Epidermal melanocyte (primary cell): ENCODE measurements at regions not wholly inside any gene's neighbourhood (a gene's known extent, or its start where the extent isn't known, plus 50 kb on each side); places are given as distances from the start of the nearest gene placed in this dataset.
"Not testable (repeated sequence)": the region's sequence is repeated elsewhere in the genome, so short reads cannot be mapped to it uniquely, and the experiment has no call there.

Source experiments
- DNase-seq: peaks from one replicate; pipeline ENCODE4 v3.0.0; 2011; ENCODE audit warnings: low spot score; ENCODE audit not compliant: insufficient read length

DNA sequence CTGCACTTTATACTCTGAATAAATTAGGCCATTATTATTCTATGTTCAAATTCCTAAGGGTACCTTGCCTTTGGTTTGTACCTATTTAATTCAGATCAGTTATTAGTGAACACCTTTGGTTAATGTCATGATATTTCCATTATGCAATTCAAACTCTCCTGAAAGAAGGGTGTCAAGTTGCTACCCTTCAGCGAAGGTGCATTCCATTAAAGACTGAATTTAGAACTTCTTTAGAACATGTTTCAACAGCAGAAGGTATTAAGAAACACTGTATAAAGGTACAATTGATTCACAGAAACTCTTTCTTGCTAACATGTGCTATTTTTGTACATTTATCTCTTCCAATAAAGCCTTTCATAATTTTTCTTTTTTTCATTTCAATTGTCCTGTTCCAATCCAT, 1545.4 kb upstream of the PCDH10 start:
- DNase-seq = no peak

DNA sequence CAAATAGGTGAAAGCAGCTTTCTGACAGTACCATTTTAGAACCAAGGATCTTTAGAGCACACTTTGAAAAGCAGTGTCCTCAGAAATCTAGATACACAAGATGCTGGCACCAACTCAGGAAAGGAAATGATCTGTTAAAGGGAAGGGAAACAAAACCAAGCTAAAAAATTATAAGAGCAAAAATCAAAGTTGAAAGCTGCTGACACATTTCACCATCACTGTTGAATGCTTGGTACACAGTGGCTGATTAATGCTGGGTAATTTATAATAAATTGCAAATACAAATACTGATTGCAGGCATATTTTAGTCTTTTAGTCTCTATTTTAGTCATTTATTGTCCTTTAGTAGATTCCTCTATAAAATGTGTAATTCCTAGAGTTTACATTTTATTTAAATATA, 1540.1 kb upstream of the PCDH10 start:
- DNase-seq = no peak

DNA sequence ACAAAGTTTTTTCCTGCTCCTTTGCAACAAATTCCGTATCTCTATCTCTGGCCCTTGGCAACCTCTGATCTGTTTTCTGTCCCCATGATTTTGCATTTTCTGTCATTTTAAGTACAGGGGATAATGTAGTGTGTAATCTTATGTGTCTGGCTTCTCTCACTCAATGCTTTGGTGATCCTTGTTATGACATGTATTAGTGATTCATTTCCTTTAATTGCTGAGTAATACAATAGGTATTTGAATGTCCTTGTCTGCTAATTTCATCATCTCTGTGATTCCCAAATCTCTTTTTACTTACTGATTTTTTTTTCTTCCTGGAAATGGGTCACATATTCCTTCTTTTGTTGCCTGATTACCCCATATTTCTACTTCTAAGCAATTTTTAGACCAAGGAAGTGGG, 1538.6 kb upstream of the PCDH10 start:
- not testable (repeated sequence) for DNase-seq

- no peak for DNase-seq
Observed at GRCh38 chr4:131613086-131613823, 1535.8 kb upstream of the PCDH10 start.

- no peak for DNase-seq
Observed at GRCh38 chr4:131613824-131614216, 1535.3 kb upstream of the PCDH10 start.

- DNase-seq = no peak
Observed at GRCh38 chr4:131632877-131633276, 1516.2 kb upstream of the PCDH10 start.

DNA sequence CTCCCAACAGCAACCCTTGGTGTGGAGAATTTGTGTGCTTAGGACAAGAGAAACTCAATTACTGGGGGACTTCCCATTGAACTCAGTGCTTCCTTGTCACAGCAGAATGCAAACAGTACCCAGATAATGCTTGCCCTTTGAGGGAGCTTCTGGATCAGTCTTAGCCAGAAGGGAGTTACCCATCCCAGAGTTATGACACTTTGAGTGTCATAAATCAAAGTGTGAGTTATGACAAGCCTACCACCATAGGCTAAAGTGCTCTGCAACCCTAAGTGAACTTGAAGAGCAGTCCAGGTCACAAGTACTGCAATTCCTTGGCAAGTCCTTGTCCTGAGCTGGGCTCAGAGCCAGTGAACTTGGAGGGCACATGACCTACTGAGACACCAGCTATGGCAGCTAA, 1513.9 kb upstream of the PCDH10 start:
- DNase-seq = no peak

- no peak for DNase-seq
Observed at GRCh38 chr4:131638781-131639180, 1510.3 kb upstream of the PCDH10 start.

DNA sequence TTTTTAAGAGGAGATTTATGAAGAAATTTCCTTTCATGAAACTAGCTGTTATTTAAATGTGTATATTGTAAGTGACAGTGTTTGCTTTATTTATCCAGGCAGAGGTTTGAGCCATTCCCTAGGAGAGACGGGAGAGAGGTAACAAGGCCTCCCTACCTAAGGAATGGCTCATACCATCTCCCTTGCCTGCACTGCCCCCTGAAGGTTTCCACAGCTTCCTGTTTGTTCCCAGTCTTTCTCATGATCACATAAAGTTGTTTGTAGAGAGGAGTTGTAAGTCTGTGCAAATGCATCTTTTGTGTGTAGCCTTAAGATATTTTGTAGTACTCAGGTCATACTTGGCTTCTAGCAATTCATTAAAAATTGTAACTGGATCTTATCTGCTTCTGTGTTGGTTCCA, 1504.5 kb upstream of the PCDH10 start:
- no peak for DNase-seq

DNA sequence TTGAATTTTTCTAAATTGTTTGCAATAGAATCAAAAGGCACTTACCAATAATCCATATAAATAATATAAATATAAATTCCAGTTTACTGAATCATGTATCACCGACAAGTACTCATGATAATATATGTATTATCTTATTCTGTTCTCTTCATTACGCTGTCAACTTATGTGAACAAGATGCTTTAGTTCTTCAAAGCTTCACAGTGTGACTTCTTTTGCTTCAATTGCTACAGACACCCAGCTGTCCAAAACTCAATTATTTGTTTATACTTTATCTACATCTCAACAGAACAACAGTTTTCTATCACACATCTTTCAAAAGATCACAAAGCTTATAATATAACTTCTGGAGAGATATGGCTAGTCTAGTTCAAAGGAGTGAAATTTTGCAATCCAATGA, 1499.9 kb upstream of the PCDH10 start:
- DNase-seq = no peak

- DNase-seq = no peak
Observed at GRCh38 chr4:131650951-131651350, 1498.1 kb upstream of the PCDH10 start.

DNA sequence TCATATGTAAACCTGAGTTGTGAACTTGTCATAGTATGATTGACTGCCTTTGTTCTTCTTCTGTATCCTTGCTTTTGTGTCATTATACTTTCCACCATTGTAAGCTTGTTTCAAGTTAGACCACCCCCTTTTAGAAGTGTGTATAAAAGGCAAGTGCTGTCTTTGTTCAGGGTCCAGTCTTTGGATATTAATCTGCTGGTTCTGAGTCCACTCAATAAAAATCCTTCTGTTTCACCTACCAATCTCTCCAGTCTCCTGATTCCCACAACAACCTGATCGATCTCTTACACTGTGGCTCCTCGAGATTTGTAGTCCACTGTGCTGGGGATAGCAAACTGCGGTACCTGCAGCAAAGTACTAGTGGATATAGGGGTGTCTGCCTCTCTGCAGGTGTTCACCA, 1465.8 kb upstream of the PCDH10 start:
- DNase-seq = not testable (repeated sequence)

GRCh38 chr4:131721883-131722282, 1427.2 kb upstream of the PCDH10 start:
- DNase-seq = peak; percentile 6

DNA sequence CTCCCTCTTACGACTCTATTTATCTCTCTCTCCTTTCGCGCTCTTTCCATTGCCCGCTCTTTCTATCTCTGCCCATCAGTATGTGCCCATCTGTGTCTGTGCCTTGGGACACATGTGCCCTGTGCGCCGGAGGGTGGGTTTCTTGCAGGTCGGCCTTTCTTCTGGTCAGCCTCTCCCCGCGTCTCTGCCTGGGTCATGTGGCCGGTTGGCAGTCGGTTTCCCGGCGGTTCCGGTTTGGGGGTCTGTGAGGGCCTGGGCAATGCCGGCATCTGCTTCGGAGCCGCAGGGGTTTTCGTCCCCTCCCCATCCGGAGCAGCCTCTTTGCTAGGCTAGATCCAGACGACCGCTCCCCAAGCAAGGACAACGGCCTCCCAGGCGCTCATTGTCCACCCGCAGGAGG, 1426.0 kb upstream of the PCDH10 start:
- not testable (repeated sequence) for DNase-seq

DNA sequence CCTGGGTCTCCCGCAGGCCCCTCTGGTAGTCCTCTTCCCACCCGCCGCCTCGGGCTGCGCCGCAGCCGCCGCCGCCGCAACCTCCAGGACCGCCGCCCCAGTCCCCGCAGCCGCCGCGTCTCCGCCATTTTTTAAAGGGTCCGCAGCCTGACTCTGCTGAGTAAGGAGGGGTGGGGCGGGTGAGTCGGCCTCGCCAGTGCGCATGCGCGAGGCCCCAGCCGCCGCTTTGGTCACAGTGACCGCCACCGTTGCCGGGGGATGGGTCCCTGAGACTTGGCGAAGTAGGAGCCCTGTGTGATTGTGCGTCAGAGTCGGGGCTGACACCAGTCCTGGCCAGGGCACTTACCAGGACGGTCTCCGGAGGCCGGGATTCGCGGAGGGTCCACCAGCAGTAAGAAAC, 1424.2 kb upstream of the PCDH10 start:
- DNase-seq = not testable (repeated sequence)

DNA sequence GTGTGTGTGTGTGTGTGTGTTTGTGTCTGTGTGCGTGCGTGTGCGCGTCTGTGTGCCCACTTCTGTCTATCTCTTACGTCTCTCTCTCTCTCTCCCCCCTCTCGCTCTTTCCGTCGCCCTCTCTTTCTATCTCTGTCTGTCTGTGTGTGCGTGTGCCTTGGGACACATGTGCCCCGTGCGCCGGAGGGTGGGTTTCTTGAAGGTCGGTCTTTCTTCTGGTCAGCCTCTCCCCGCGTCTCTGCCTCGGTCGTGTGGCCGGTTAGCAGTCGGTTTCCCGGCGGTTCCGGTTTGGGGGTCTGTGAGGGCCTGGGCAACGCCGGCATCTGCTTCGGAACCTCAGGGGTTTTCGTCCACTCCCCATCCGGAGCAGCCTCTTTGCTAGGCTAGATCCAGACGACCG, 1423.6 kb upstream of the PCDH10 start:
- not testable (repeated sequence) for DNase-seq

GRCh38 chr4:131726940-131727339, 1422.2 kb upstream of the PCDH10 start:
- not testable (repeated sequence) for DNase-seq

DNA sequence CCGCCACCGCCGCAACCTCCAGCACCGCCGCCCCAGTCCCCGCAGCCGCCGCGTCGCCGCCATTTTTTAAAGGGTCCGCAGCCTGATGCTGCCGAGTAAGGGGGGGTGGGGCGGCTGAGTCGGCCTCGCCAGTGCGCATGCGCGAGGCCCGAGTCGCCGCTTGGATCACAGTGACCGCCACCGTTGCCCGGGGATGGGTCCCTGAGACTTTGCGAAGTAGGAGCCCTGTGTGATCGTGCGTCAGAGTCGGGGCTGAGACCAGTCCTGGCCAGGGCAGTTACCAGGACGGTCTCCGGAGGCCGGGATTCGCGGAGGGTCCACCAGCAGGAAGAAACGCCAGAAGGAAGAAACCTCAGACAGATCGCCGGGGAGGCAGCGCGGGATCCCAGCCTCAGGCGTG, 1421.7 kb upstream of the PCDH10 start:
- not testable (repeated sequence) for DNase-seq

DNA sequence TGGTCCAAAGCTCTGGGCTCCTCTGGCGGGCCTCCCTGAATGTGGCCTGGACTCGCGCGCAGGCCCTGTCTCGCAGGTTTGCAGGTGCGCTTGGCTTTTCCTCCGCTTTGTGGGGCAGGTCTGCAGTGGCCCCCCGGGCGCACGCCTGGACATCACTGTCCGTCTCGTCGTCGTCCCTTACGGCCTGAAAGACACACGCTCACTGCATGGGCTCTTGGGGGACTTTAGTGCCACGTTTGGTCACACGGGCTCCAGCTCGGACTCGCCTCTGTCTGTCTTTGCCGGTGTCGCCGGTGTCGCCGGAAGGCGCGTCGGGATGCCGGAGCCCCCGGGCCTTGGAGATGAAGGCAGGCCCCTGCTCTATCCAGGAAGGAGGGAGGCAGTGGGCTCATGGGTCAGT, 1419.9 kb upstream of the PCDH10 start:
- DNase-seq = peak; percentile 6

DNA sequence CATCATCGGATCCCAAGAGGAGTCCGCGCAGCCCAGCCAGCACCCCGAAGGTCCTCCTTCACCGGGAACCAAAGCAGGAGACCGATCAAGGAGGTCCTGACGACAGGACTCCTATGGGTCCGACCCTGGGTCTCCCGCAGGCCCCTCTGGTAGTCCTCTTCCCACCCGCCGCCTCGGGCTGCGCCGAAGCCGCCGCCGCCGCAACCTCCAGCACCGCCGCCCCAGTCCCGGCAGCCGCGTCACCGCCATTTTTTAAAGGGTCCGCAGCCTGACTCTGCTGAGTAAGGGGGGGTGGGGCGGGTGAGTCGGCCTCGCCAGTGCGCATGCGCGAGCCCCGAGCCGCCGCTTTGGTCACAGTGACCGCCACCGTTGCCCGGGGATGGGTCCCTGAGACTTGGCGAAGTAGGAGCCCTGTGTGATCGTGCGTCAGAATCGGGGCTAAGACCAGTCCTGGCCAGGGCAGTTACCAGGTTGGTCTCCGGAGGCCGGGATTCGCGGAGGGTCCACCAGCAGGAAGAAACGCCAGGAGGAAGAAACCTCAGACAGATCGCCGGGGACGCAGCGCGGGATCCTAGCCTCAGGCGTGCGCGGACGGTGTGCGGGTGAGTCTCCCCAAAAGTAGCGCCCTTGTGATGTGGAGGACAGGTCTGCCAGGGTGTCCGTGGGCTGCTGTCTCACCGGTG, 1419.2 kb upstream of the PCDH10 start:
- DNase-seq = not testable (repeated sequence)

GRCh38 chr4:131730574-131730973, 1418.5 kb upstream of the PCDH10 start:
- not testable (repeated sequence) for DNase-seq

DNA sequence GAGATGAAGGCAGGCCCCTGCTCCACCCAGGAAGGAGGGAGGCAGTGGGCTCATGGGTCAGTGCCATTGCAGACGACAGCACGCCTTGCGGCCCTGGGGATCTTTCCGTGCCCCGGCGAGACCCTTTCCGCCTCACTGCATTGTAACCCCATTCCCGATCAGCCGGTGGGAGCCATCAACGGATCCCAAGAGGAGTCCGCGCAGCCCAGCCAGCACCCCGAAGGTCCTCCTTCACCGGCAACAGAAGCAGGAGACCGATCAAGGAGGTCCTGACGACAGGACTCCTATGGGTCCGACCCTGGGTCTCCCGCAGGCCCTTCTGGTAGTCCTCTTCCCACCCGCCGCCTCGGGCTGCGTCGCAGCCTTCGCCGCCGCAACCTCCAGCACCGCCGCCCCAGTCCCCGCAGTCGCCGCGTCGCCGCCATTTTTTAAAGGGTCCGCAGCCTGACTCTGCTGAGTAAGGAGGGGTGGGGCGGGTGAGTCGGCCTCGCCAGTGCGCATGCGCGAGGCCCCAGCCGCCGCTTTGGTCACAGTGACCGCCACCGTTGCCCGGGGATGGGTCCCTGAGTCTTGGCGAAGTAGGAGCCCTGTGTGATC, 1417.0 kb upstream of the PCDH10 start:
- not testable (repeated sequence) for DNase-seq

DNA sequence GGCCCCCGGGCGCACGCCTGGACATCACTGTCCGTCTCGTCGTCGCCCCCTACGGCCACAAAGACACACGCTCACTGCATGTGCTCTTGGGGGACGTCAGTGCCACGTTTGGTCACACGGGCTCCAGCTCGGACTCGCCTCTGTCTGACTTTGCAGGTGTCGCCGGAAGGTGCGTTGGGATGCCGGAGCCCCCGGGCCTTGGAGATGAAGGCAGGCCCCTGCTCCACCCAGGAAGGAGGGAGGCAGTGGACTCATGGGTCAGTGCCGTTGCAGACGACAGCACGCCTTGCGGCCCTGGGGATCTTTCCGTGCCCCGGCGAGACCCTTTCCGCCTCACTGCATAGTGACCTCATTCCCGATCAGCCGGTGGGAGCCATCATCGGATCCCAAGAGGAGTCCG, 1414.8 kb upstream of the PCDH10 start:
- DNase-seq = not testable (repeated sequence)
